GM12801 (cell line): ENCODE measurements at regions not wholly inside any gene's neighbourhood (a gene's known extent, or its start where the extent isn't known, plus 50 kb on each side); places are given as distances from the start of the nearest gene placed in this dataset.

ENCODE experiments used
- TF ChIP-seq, protein P1 (sequence below): IDR thresholded peaks from one replicate; pipeline ENCODE4 v1.5.1; 2011; ENCODE audit warnings: control low read depth; ENCODE audit not compliant: insufficient read length; ENCODE audit errors: extremely low read depth

DNA sequence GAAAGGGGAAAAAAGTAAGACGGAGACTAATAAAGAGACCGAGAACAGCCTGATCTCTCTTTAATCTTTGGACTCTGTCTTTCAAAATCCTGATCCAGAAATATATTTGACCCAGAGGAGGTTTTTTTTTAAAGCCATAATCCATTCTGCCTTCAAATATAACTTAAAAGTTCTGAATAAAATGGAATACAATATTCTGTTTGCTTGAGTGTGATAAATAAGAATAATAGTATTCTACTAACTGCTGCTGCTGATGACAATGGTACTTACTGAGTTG lies 1196.0 kb downstream of the GALC start:
- TF ChIP-seq, protein P1, sequence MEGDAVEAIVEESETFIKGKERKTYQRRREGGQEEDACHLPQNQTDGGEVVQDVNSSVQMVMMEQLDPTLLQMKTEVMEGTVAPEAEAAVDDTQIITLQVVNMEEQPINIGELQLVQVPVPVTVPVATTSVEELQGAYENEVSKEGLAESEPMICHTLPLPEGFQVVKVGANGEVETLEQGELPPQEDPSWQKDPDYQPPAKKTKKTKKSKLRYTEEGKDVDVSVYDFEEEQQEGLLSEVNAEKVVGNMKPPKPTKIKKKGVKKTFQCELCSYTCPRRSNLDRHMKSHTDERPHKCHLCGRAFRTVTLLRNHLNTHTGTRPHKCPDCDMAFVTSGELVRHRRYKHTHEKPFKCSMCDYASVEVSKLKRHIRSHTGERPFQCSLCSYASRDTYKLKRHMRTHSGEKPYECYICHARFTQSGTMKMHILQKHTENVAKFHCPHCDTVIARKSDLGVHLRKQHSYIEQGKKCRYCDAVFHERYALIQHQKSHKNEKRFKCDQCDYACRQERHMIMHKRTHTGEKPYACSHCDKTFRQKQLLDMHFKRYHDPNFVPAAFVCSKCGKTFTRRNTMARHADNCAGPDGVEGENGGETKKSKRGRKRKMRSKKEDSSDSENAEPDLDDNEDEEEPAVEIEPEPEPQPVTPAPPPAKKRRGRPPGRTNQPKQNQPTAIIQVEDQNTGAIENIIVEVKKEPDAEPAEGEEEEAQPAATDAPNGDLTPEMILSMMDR = no peak

DNA sequence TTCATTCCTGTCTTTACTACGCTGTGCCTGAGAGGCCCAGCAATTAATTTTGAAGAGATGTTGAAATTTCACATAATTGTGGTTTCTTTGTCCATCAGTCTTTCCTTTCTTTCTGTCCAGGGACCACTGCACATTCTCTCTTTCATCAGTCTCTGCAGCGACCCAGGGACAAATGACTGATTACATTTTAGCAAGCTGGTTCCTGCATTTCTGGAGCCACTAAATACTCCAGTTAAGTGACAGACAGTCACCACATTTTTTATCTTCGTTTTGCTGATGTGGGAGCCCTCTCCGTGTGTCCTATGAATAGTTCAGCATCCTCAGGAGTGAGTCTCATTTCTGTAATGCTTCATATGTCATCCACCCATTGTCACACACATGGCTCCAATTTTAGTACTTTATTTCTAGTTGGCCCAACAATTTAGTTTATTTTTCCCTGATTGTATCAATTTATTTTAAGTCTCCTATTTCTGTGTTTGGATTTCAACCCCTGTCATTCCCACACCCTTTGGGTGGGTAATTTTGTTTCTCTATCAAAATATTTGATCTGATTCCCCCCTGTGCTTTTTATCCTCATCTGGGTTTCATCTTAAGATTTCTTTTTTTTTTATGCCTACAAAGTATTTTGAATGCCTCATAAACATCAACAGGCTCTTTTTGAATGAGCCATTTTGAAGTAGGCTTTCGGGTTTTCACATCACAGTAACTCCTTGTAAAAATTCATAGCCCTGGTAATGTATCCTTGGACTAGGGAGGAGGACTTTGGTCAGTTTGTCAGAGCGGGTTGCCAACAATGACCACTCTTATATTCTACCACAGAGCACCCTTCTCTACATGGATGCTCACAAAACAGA lies 1196.5 kb downstream of the GALC start:
- TF ChIP-seq, protein P1 = no peak

DNA sequence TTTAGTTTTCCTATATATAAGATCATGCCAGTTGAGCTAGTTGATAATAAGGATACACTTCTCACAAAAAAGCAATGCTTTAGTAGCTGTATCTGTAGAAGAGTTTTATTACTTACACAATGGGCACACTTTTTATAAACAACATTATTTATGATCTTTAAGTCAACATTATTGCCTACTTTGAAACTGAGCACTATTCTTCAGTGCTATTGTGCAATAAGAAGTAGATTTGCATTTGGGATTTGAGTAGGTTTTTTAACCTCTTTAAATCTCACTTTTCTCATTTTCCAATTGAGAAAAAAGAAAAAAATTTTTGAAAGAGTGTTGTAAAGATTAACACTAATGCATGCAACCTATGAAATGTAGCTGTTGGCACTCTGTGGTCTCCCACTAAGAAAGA lies 1198.3 kb downstream of the GALC start:
- TF ChIP-seq, protein P1 = no peak

DNA sequence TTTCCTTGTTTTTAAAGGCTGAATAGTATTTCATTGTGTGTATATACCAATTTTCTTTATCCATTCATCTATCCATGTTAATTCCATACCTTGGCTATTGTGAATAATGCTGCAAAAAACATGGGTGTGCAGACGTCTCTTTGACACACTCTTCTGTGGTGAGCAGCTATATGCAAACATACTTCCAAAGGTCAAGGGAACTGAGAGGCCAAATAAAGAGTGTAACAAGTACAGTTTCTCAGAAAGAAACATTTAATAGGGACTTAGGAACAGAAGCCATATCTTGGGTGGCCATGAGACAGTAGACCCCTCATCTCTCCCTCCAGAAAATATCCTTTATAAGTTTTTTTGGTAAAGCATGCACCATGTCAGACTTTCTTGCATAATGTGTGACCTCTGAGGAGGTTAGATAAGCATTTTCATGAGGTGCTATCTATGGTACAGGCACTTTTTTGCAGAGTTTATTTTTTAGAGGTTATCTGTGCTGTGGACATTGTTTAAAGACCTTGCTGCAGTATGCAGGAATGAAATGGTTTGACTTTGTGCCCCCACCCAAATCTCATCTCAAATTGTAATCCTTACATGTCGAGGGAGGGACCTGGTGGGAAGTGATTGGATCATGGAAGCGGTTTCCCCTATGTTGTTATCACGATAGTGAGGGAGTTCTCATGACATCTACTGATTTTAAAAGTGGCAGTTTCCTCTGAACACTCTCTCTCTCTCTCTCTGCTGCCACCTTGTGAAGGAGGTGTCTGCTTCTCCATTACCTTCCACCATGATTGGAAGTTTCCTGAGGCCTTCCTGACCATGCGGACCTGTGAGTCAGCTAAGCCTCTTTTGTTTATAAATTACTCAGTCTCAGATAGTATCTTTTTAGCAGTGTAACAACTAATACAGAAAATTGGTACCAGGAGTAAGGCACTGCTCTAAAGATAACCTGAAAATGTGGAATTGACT lies 1202.3 kb downstream of the GALC start:
- TF ChIP-seq, protein P1 = no peak

DNA sequence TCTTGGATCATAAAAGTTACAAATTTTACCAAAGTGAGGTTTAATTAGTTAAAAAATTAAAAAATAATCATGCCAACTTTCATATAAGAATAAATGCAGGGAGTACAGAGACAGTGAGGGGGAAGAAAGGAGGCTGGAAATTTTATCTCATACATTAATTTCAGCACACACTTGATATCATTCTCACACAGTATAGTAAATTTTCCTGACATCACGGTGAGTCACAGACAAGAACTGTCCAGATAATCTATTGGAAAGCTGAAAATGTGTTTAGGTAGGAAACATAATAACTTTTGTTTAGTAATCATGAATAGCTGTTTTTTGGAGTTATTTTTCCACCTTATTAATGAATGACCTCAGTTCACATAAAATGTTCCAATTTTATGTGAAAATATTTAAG lies 1204.8 kb downstream of the GALC start:
- TF ChIP-seq, protein P1 = no peak

DNA sequence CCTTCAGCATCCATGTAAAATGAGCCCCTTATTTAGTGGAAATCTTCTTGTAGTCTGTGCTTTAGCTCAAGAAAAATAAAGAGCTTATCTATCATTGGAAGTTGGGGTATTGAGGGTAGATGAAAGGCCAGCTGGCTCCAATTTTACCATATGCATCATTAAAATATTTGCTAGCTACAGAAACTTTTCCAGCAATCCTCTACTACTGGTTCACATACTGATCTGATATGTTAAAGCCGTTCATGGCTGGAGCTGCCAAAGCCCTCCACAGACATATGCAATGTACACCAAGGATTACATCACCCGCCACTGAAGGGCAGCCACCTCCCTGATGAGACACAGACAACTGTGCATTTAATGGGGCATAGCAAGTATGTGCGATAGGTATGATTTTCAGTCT lies 1205.3 kb downstream of the GALC start:
- TF ChIP-seq, protein P1 = no peak

DNA sequence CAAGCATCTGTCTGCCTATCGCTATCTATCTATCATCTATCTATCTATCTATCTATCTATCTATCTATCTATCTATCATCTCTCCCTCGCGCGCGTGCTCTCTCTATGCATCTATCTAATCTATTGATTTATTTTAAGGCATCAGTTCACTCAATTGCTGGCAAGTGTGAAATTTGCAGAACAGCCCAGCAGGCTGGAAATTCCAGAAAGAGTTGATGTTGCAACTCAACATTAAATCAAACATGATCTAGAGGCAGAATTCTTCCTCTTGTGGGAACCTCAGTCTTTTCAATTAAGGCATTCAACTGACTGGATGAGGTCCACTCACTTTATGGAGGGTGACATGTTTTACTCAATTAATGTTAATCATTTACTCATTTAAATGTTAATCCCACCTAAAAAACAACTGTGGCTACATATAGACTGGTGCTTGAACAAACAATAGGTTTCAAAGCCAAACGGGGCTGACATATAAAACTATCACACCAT lies 1210.8 kb downstream of the GALC start:
- TF ChIP-seq, protein P1 = no peak
